ENCODE measurements at regions not wholly inside any gene's neighbourhood (a gene's known extent, or its start where the extent isn't known, plus 50 kb on each side); places are given as distances from the start of the nearest gene placed in this dataset.

GRCh38 chr9:119453490-119453911 lies 84.3 kb upstream of the BRINP1 start:
- H3K4me3 ChIP-seq (ENCODE audit: low read depth, low read length) = no peak overlapping the region
- TF ChIP-seq, protein P1, sequence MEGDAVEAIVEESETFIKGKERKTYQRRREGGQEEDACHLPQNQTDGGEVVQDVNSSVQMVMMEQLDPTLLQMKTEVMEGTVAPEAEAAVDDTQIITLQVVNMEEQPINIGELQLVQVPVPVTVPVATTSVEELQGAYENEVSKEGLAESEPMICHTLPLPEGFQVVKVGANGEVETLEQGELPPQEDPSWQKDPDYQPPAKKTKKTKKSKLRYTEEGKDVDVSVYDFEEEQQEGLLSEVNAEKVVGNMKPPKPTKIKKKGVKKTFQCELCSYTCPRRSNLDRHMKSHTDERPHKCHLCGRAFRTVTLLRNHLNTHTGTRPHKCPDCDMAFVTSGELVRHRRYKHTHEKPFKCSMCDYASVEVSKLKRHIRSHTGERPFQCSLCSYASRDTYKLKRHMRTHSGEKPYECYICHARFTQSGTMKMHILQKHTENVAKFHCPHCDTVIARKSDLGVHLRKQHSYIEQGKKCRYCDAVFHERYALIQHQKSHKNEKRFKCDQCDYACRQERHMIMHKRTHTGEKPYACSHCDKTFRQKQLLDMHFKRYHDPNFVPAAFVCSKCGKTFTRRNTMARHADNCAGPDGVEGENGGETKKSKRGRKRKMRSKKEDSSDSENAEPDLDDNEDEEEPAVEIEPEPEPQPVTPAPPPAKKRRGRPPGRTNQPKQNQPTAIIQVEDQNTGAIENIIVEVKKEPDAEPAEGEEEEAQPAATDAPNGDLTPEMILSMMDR (IDR thresholded peaks at IDR 0.05; ENCODE audit: low read depth, low read length, missing control alignments) = no peak
- DNase-seq (ENCODE audit: low read depth) = no peak

GRCh38 chr9:119451426-119451825 lies 82.2 kb upstream of the BRINP1 start:
- no peak overlapping the region for H3K4me3 ChIP-seq (ENCODE audit: low read depth, low read length)
- TF ChIP-seq, protein P1 (IDR thresholded peaks at IDR 0.05; ENCODE audit: low read depth, low read length, missing control alignments) = no peak
- no peak for DNase-seq (ENCODE audit: low read depth)

- no peak overlapping the region for H3K4me3 ChIP-seq (ENCODE audit: low read depth, low read length)
- DNase-seq (ENCODE audit: low read depth) = no peak
- TF ChIP-seq, protein P1 (IDR thresholded peaks at IDR 0.05; ENCODE audit: low read depth, low read length, missing control alignments) = no peak
These were observed 73.9 kb upstream of the BRINP1 start for GRCh38 chr9:119443179-119443578.

DNA sequence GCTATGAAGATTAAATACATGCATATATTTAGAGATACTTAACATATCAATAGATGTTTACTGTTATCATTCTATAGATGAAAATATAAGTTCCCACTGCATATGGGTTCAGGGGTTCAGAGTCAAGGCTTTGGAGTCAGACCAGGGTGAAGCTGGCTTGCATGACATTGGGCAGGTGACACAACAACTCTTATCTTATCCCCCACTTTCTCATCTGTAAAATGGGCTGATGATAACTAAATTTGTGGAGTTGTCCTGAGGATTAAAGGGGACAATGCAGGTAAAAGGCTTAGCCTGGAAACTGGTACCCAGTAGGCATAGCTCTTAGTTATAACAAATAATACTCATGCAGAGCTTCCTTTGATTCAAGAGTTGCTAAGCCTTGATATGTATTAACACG lies 72.6 kb upstream of the BRINP1 start:
- TF ChIP-seq, protein P1 (IDR thresholded peaks at IDR 0.05; ENCODE audit: low read depth, low read length, missing control alignments) = no peak
- no peak overlapping the region for H3K4me3 ChIP-seq (ENCODE audit: low read depth, low read length)
- no peak for DNase-seq (ENCODE audit: low read depth)

- DNase-seq (ENCODE audit: low read depth) = no peak
- TF ChIP-seq, protein P1 (IDR thresholded peaks at IDR 0.05; ENCODE audit: low read depth, low read length, missing control alignments) = no peak
- H3K4me3 ChIP-seq (ENCODE audit: low read depth, low read length) = no peak overlapping the region
These were observed 72.1 kb upstream of the BRINP1 start for GRCh38 chr9:119441338-119441737.

GRCh38 chr9:119436261-119436660 lies 67.0 kb upstream of the BRINP1 start:
- no peak overlapping the region for H3K4me3 ChIP-seq (ENCODE audit: low read depth, low read length)
- DNase-seq (ENCODE audit: low read depth) = no peak
- TF ChIP-seq, protein P1 (IDR thresholded peaks at IDR 0.05; ENCODE audit: low read depth, low read length, missing control alignments) = no peak

DNA sequence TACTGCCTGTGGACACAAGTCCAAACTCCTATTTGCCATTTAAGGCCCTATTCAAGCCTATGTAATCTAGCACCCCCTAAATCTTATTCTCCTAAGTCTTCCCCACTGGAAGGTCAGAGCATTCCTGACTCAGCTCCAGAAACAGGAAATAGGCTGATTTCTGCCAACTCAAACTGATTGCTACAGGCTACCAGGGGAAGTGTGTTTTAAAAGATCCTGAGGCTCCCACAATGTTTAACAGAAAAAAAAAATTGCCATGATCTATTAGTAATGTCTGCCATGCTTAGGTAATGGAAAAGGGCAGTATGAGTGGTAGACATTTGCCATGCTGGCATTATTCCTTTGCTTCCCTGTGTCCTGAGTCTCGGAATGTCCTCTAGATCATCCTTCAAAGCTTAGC lies 65.8 kb upstream of the BRINP1 start:
- H3K4me3 ChIP-seq (ENCODE audit: low read depth, low read length) = no peak overlapping the region
- TF ChIP-seq, protein P1 (IDR thresholded peaks at IDR 0.05; ENCODE audit: low read depth, low read length, missing control alignments) = no peak
- no peak for DNase-seq (ENCODE audit: low read depth)
